Fibroblast of lung (primary cell): ENCODE measurements at regions not wholly inside any gene's neighbourhood (a gene's known extent, or its start where the extent isn't known, plus 50 kb on each side); places are given as distances from the start of the nearest gene placed in this dataset.
"Not testable (repeated sequence)": the region's sequence is repeated elsewhere in the genome, so short reads cannot be mapped to it uniquely, and the experiment has no call there.

Experiments
- EZH2 ChIP-seq: IDR thresholded peaks from 2 replicates; pipeline ENCODE4 v1.5.1; 2012; ENCODE audit warnings: low read length, control low read depth, mild to moderate bottlenecking; ENCODE audit errors: missing control alignments
- TF ChIP-seq, protein P1 (sequence below), 2 donors: IDR thresholded peaks in 1 of 2; conservative IDR thresholded peaks in 1 of 2; 1 replicate in 1 of 2; 2 replicates in 1 of 2; pipeline ENCODE4 v1.5.1; 2011 to 2012; ENCODE audit warnings: low read length in 2 of 2, control low read depth in 1 of 2, inconsistent platforms in 1 of 2, low read depth in 1 of 2, mild to moderate bottlenecking in 1 of 2

DNA sequence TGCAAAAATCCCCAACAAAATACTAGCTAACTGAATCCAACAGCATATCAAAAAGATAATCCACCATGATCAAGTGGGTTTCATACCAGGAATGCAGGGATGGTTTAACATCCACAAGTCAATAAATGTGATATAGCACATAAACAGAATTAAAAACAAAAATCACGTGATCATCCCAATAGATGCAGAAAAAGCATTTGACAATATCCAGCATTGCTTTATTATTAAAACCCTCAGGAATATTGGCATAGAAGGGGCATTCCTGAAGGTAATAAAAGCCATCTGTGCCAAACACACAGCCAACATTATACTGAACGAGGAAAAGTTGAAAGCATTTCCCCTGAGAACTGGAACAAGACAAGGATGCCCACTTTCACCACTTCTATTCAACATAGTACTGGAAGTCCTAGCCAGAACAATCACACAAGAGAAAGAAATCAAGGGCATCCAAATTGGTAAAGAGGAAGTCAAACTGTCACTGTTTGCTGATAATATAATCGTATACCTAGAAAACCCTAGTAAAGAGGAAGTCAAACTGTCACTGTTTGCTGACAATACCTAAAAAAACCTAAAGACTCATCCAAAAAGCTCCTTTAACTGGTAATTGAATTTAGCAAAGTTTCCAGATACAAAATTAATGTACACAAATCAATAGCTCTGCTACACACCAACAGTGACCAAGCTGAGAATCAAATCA is 109.8 kb downstream of the RNASET2 start:
- TF ChIP-seq, protein P1, sequence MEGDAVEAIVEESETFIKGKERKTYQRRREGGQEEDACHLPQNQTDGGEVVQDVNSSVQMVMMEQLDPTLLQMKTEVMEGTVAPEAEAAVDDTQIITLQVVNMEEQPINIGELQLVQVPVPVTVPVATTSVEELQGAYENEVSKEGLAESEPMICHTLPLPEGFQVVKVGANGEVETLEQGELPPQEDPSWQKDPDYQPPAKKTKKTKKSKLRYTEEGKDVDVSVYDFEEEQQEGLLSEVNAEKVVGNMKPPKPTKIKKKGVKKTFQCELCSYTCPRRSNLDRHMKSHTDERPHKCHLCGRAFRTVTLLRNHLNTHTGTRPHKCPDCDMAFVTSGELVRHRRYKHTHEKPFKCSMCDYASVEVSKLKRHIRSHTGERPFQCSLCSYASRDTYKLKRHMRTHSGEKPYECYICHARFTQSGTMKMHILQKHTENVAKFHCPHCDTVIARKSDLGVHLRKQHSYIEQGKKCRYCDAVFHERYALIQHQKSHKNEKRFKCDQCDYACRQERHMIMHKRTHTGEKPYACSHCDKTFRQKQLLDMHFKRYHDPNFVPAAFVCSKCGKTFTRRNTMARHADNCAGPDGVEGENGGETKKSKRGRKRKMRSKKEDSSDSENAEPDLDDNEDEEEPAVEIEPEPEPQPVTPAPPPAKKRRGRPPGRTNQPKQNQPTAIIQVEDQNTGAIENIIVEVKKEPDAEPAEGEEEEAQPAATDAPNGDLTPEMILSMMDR (conservative IDR thresholded peaks at IDR 0.05 in 1 of 2, IDR thresholded peaks at IDR 0.05 in 1 of 2; ENCODE audit: low read depth in 1 of 2, low read length in 2 of 2): not testable (repeated sequence)
- not testable (repeated sequence) for TF ChIP-seq EZH2
